ENCODE measurements at regions not wholly inside any gene's neighbourhood (a gene's known extent, or its start where the extent isn't known, plus 50 kb on each side); places are given as distances from the start of the nearest gene placed in this dataset.

- no peak for DNase-seq
Observed at GRCh38 chr4:127049526-127049925, 583.2 kb upstream of the INTU start.

DNA sequence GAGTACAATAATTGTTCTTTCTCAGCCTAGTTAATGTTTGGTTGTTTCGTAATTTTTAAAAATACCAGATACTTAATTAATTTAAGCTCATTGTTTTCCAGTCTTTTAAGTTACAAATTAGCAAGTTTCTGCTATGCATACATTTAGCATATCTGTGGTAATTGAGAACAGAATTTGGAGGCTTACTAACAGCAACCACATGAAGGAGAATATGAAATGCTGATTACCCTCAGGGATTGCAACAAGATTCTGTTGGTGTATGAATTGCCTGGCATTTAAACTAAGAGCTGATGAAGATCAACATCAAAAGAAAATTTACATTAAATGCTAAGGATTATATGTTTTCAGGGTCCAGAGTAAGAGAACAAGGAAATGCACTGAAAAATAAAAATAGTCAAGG is 580.0 kb upstream of the INTU start:
- no peak for DNase-seq

DNA sequence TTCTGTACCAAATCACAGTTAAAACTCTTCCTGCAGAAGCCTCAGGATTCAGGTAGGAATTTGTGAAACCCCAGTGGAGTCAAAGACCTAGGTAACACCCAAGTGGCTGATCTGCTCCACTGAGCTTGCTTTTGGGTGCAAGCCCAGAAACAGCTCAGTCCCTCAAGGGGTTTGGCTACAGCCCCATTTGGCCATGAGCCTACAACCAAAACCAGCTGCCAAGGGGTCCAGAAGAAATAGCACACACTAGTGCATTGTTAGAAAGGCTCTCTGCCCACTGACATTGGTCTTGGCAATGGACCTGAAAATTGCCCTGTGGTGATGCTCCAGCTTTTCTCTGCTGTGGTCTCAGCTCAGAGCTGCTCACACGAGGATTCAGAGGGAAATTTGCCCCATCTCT is 577.4 kb upstream of the INTU start:
- DNase-seq = no peak

GRCh38 chr4:127069675-127070074 is 563.1 kb upstream of the INTU start:
- no peak for DNase-seq

GRCh38 chr4:127071443-127071842 is 561.3 kb upstream of the INTU start:
- no peak for DNase-seq

GRCh38 chr4:127080141-127080540 is 552.6 kb upstream of the INTU start:
- no peak for DNase-seq

DNA sequence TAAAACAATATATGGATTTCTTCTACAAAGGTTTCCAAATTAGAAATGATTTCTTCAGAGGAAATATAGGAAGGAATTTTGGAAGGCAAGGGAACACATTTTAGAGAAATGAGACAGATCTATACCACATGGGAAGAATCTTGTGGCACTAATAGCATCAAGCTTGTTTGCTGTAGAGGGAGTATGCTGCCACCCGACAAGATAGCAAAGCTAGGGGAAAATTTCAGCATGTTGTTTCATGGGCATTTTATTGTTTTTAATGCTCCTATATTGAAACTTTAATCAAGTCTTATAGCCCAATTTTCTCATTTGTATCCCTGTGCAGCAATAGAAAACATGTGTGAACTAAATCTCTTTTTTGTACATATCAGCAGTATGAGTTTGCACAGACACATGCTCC is 551.7 kb upstream of the INTU start:
- no peak for DNase-seq

GRCh38 chr4:127082986-127083385 is 549.8 kb upstream of the INTU start:
- DNase-seq = no peak

- DNase-seq = no peak
Observed at GRCh38 chr4:127084666-127085065, 548.1 kb upstream of the INTU start.

DNA sequence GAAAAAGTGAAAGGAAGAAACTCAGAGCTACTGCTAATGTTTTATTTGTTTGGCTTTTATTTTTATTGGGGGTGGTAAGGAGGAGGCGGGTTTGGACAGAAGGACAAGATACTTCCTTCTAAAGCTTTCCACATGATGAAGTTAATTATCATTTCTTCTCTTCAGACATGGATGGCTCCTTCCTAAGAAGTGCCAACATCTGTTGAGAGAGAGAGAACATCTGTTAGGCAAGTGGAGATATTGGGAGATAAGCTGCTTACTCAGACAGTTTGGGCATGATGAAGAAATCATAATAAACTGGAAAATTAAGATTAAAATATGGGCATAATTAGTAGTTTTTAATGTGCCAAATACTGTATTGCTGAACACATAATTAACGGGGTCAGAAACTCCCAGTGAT is 535.7 kb upstream of the INTU start:
- no peak for DNase-seq

DNA sequence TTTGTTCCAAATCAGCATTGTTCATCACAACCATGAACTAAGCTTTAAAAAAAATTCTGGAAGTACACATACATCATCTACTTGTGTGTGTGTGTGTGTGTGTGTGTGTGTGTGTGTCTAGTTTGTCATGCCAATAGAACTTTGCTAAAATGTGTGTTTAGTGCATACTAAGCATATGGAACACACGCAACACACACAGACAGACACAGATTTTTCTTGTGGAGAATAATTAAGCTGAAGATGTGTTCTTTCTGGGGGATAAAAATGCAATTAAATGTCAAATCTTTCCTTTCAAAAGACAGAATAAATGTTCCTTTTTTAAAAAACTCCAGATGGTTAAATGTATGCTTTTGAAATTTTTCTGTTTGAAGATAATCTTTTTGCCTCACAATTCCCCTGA is 530.4 kb upstream of the INTU start:
- DNase-seq = no peak

GRCh38 chr4:127103681-127104115 is 529.1 kb upstream of the INTU start:
- no peak for DNase-seq

DNA sequence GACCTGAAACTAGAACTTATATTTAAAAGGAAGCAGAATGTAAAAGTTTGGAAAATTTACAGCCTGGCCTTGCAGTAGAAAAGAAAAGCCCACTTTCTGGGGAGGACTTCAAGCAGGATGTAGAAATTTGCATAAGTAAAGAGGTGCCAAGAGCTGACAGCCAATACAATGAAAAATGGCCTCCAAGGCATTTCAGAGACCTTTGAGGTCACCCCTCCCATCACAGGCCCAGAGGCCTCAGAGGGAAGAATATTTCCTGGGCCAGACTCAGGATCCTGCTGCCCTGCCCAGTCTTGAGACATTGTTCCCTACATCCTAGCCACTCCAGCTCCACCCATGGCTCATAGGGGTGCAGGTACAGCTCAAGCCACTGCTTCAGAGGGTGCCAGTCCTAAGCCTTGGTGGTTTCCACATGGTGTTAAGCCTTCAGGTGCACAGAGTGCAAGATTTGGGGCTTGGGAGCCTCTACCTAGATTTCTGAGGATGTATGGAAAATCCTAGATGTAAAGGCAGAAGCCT is 518.9 kb upstream of the INTU start:
- DNase-seq = no peak

GRCh38 chr4:127118681-127119080 is 514.1 kb upstream of the INTU start:
- no peak for DNase-seq

DNA sequence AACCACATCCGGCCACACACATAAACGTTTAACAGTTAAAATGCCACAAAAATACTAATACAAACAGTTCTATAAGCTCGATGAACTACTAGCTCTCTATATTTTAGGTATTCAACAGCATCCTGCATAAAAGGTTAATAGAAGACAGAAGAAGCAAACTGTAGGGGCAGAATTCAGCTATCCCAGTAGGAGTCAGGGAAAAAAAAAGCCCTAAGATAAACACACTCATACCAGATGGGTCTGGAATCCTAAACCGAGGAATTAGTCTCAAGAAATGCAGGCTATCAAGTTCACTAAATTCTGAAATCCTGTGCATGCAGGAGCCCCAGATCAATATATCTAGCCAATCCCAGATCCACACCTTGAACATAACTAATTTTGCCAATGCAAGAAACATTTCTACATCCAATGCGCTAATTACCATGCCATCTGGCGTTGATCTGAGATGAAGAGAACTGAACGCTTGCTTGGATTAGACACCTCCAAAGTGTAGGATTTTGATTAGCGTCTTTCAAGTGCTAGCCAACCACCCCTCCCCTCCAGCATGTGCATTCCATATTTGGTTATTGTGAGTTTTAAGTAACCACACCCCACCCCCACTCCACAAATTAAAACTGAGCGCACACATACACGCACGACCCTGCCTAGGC is 512.2 kb upstream of the INTU start:
- DNase-seq = no peak

DNA sequence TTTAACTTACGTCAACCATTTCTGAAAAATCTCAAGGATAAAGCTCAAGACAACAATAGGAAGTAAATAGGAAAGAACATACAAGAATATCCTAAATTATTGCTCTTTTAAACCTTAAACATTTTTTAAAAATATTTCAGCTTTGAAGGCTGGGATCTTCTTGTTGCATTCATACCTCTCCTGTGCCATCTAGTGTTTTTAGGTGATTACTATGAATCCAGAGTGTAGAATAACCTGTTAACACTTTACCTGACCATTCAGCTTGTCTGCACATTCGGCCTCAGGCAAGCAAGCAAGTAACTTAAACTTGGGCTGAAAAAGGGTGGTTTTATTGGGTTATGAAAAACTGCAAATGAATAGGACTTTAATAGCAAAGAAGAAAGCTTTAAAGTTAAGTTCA is 507.8 kb upstream of the INTU start:
- DNase-seq = no peak

GRCh38 chr4:127126718-127127117 is 506.0 kb upstream of the INTU start:
- no peak for DNase-seq

DNA sequence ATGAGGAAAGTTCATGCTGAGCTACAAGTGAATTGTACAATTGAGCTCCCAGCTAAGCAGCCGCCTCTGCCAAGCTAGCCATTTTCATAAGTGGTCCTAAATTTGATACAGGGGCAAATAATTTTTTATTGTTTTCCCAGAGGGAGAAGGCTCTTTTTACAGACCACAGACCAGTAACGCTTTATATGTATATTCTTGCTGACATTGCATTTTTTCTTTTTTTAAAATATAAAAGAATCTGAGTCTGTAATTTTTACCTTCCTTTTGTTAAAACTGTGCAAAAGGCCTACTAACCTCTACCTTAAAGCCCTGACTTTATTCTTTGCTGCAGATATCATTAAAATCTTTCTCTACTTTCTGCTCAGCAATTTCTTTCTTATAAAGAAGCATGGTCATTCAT is 501.2 kb upstream of the INTU start:
- no peak for DNase-seq

DNA sequence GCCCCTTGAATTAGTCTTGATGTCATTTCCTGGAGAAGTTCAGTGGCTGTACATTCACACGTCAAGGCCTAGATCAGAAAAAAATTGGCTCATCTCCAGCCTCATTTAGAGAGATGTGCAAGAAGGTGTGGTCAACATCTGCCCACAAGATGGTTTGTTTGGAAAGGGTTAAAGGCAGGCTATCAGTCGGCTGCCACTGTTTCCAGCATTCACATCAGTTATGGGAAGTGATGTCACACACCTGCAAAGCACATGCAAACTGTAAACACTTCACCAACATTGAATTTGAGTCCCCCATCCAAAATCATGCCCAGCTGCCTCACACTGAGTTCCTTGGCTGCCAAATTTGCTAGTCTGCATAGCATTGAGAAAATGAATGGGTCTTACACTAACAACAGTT is 498.3 kb upstream of the INTU start:
- peak; percentile 98 for DNase-seq

- no peak for DNase-seq
Observed at GRCh38 chr4:127138586-127138985, 494.2 kb upstream of the INTU start.

GRCh38 chr4:127139788-127140286 is 492.9 kb upstream of the INTU start:
- peak; percentile 40 for DNase-seq

DNA sequence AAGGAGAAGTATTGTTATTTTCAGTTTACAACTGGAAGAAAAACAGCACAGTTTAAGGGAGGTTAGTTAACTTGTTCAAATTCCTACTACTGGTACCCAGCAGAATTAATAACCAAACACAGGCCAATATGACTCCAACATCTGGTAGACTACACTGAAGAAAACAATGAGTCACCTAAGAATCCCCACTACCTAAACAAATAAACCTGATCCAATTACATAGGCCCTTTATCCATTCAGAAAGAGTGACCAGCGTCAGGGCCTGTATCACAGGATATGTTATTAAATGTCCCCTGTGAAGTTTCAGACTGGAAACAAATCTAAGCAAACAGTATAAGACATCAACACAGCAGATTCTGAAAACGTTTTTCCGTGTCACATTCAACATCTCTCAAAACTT is 492.5 kb upstream of the INTU start:
- peak; percentile 40 for DNase-seq

GRCh38 chr4:127141856-127142255 is 490.9 kb upstream of the INTU start:
- no peak for DNase-seq

GRCh38 chr4:127143460-127144195 is 489.1 kb upstream of the INTU start:
- DNase-seq = no peak
